GM23248 (cell line): ENCODE measurements at regions not wholly inside any gene's neighbourhood (a gene's known extent, or its start where the extent isn't known, plus 50 kb on each side); places are given as distances from the start of the nearest gene placed in this dataset.

ENCODE experiments used
- DNase-seq: peaks from one replicate; pipeline ENCODE4 v3.0.0-alpha.2; 2015
- H2AFZ ChIP-seq: fragments of 200-600 bp; sonication (generic); 2 replicates; pipeline ENCODE4 v1.6.1; 2016; ENCODE audit warnings: antibody characterized with exemption
- H3F3A ChIP-seq: fragments of 200-600 bp; sonication (generic); 2 replicates; pipeline ENCODE4 v1.6.1; 2016; ENCODE audit warnings: mild to moderate bottlenecking, antibody characterized with exemption, mixed run types; ENCODE audit not compliant: insufficient read depth
- H3K27ac ChIP-seq: fragments of 200-600 bp; sonication (generic); 2 replicates; pipeline ENCODE4 v1.5.1; 2016; ENCODE audit warnings: mild to moderate bottlenecking
- H3K27me3 ChIP-seq: fragments of 200-600 bp; sonication (generic); replicated peaks from 2 replicates; pipeline ENCODE4 v1.6.1; 2016; ENCODE audit warnings: mild to moderate bottlenecking; ENCODE audit not compliant: insufficient read depth
- H3K36me3 ChIP-seq: fragments of 200-600 bp; sonication (generic); 2 replicates; pipeline ENCODE4 v1.6.1; 2016; ENCODE audit warnings: low read depth, mild to moderate bottlenecking
- H3K4me1 ChIP-seq: fragments of 200-600 bp; sonication (generic); 2 replicates; pipeline ENCODE4 v1.6.1; 2016; ENCODE audit warnings: mild to moderate bottlenecking; ENCODE audit not compliant: insufficient read depth
- H3K4me2 ChIP-seq: fragments of 200-600 bp; sonication (generic); one replicate; pipeline ENCODE4 v1.6.1; 2016; ENCODE audit warnings: mild to moderate bottlenecking; ENCODE audit not compliant: unreplicated experiment
- H3K4me3 ChIP-seq: fragments of 200-600 bp; sonication (generic); 2 replicates; pipeline ENCODE4 v1.5.1; 2016; ENCODE audit warnings: mild to moderate bottlenecking
- H3K79me2 ChIP-seq: fragments of 200-600 bp; sonication (generic); 2 replicates; pipeline ENCODE4 v1.6.1; 2016; ENCODE audit warnings: mild to moderate bottlenecking; ENCODE audit not compliant: insufficient read depth
- H3K9ac ChIP-seq: fragments of 200-600 bp; sonication (generic); 2 replicates; pipeline ENCODE4 v1.6.1; 2016; ENCODE audit warnings: mild to moderate bottlenecking
- H3K9me2 ChIP-seq: fragments of 200-600 bp; sonication (generic); 2 replicates; pipeline ENCODE4 v1.6.1; 2016; ENCODE audit warnings: mixed run types, mild to moderate bottlenecking, moderate library complexity; ENCODE audit not compliant: insufficient read depth
- H3K9me3 ChIP-seq: fragments of 200-600 bp; sonication (generic); one replicate; pipeline ENCODE4 v1.6.1; 2017; ENCODE audit warnings: low read depth
- H4K20me1 ChIP-seq: fragments of 200-600 bp; sonication (generic); 2 replicates; pipeline ENCODE4 v1.6.0; 2016; ENCODE audit not compliant: insufficient read depth
- EZH2 ChIP-seq: fragments of 200-600 bp; sonication (generic); IDR thresholded peaks from 2 replicates; pipeline ENCODE4 v1.6.1; 2018; ENCODE audit warnings: antibody characterized with exemption, mild to moderate bottlenecking; ENCODE audit not compliant: insufficient read depth, poor library complexity, severe bottlenecking
- EZH2phosphoT487 ChIP-seq: fragments of 200-600 bp; sonication (generic); IDR thresholded peaks from 2 replicates; pipeline ENCODE4 v1.6.1; 2018; ENCODE audit warnings: antibody characterized with exemption, moderate library complexity, mild to moderate bottlenecking, low read depth; ENCODE audit not compliant: insufficient read depth
- WGBS, 2 experiments: methylation state at CpG; one replicate each; pipeline ENCODE4 v1.1.6; 2015 to 2017; ENCODE audit warnings: low lambda C conversion rate in 2 of 2, low coverage in 1 of 2; ENCODE audit errors: missing lambda C conversion rate in 2 of 2; 5-methylcytosine and 5-hydroxymethylcytosine counted together
- in situ Hi-C: fragments of 300-500 bp; cut with MboI; formaldehyde crosslinking; loops from 2 replicates; pipeline ENCODE4 v1.15.0; 2020

GRCh38 chr1:5458248-5458647 lies 534.0 kb downstream of the NPHP4 start:
- no peaks in the 10 kb centered on the region for H3K9me3 ChIP-seq
- no peak overlapping the region for H3K4me3 ChIP-seq
- WGBS, 2 experiments = 21 to 25% methylated on average over 5 of the region's 5 CpGs
- no peaks in the 10 kb centered on the region for H3K4me1 ChIP-seq
- no peak for DNase-seq
- no peaks in the 10 kb centered on the region for H3K36me3 ChIP-seq
- no peaks in the 10 kb centered on the region for H4K20me1 ChIP-seq
- in situ Hi-C loops = no loop called here
- no peak overlapping the region for H3K9ac ChIP-seq
- H3K27ac ChIP-seq = no peak overlapping the region
- no peak overlapping the region for H3K4me2 ChIP-seq
- TF ChIP-seq EZH2phosphoT487 (no peak), EZH2 (no peak)
- no peaks in the 10 kb centered on the region for H3K79me2 ChIP-seq
- no peaks in the 10 kb centered on the region for H3K27me3 ChIP-seq
- H3K9me2 ChIP-seq = no peaks in the 10 kb centered on the region
- no peaks in the 10 kb centered on the region for H3F3A ChIP-seq
- H2AFZ ChIP-seq = no peak overlapping the region

GRCh38 chr1:5456090-5456811 lies 536.0 kb downstream of the NPHP4 start:
- H3K4me2 ChIP-seq = no peak overlapping the region
- H3K9me3 ChIP-seq = no peaks in the 10 kb centered on the region
- TF ChIP-seq EZH2phosphoT487 (no peak), EZH2 (no peak)
- H3K4me3 ChIP-seq = no peak overlapping the region
- H3K9ac ChIP-seq = no peak overlapping the region
- no peak for DNase-seq
- H3K27ac ChIP-seq = no peak overlapping the region
- in situ Hi-C loops = no loop called here
- no peaks in the 10 kb centered on the region for H3K4me1 ChIP-seq
- no peaks in the 10 kb centered on the region for H3K79me2 ChIP-seq
- no peaks in the 10 kb centered on the region for H3K9me2 ChIP-seq
- no peaks in the 10 kb centered on the region for H4K20me1 ChIP-seq
- no peak overlapping the region for H2AFZ ChIP-seq
- WGBS, 2 experiments = 29 to 37% methylated on average over 16 of the region's 16 CpGs
- no peaks in the 10 kb centered on the region for H3F3A ChIP-seq
- no peaks in the 10 kb centered on the region for H3K27me3 ChIP-seq
- H3K36me3 ChIP-seq = no peaks in the 10 kb centered on the region

GRCh38 chr1:5455651-5456050 lies 536.6 kb downstream of the NPHP4 start:
- Histone ChIP-seq H3K4me2 (no peak overlapping the region), H3K27me3 (no peaks in the 10 kb centered on the region), H3K4me3 (no peak overlapping the region), H3K79me2 (no peaks in the 10 kb centered on the region), H3K36me3 (no peaks in the 10 kb centered on the region), H3K27ac (no peak overlapping the region), H2AFZ (no peak overlapping the region), H3F3A (no peaks in the 10 kb centered on the region), H3K4me1 (no peaks in the 10 kb centered on the region), H3K9me3 (no peaks in the 10 kb centered on the region), H3K9me2 (no peaks in the 10 kb centered on the region), H3K9ac (no peak overlapping the region), H4K20me1 (no peaks in the 10 kb centered on the region)
- DNase-seq = no peak
- 36 to 40% methylated on average over 8 of the region's 8 CpGs for WGBS, 2 experiments
- in situ Hi-C loops = no loop called here
- no peak for TF ChIP-seq EZH2phosphoT487
- no peak for TF ChIP-seq EZH2

GRCh38 chr1:5455056-5455455 lies 537.2 kb downstream of the NPHP4 start:
- no peaks in the 10 kb centered on the region for H3K36me3 ChIP-seq
- no peaks in the 10 kb centered on the region for H3K27me3 ChIP-seq
- no peak for TF ChIP-seq EZH2phosphoT487
- no peak for TF ChIP-seq EZH2
- H3F3A ChIP-seq = no peaks in the 10 kb centered on the region
- H3K27ac ChIP-seq = no peak overlapping the region
- in situ Hi-C loops = no loop called here
- H2AFZ ChIP-seq = no peak overlapping the region
- 25 to 33% methylated on average over 9 of the region's 9 CpGs for WGBS, 2 experiments
- H3K4me2 ChIP-seq = no peak overlapping the region
- H3K4me1 ChIP-seq = no peaks in the 10 kb centered on the region
- no peak overlapping the region for H3K4me3 ChIP-seq
- H3K9me3 ChIP-seq = no peaks in the 10 kb centered on the region
- no peaks in the 10 kb centered on the region for H3K79me2 ChIP-seq
- no peaks in the 10 kb centered on the region for H4K20me1 ChIP-seq
- H3K9me2 ChIP-seq = no peaks in the 10 kb centered on the region
- no peak overlapping the region for H3K9ac ChIP-seq
- no peak for DNase-seq

- H4K20me1 ChIP-seq = no peaks in the 10 kb centered on the region
- DNase-seq = no peak
- no peak overlapping the region for H2AFZ ChIP-seq
- 41 to 48% methylated on average over 8 of the region's 8 CpGs for WGBS, 2 experiments
- H3K27me3 ChIP-seq = no peaks in the 10 kb centered on the region
- no peaks in the 10 kb centered on the region for H3K4me1 ChIP-seq
- H3K9me3 ChIP-seq = no peaks in the 10 kb centered on the region
- no peaks in the 10 kb centered on the region for H3K79me2 ChIP-seq
- H3F3A ChIP-seq = no peaks in the 10 kb centered on the region
- no peak overlapping the region for H3K9ac ChIP-seq
- no peak overlapping the region for H3K4me3 ChIP-seq
- in situ Hi-C loops = no loop called here
- TF ChIP-seq EZH2 (no peak), EZH2phosphoT487 (no peak)
- no peaks in the 10 kb centered on the region for H3K36me3 ChIP-seq
- H3K27ac ChIP-seq = no peak overlapping the region
- H3K9me2 ChIP-seq = no peaks in the 10 kb centered on the region
- H3K4me2 ChIP-seq = no peak overlapping the region
These were observed 538.9 kb downstream of the NPHP4 start for GRCh38 chr1:5453347-5453746.
